GM13977 (cell line): ENCODE measurements at regions not wholly inside any gene's neighbourhood (a gene's known extent, or its start where the extent isn't known, plus 50 kb on each side); places are given as distances from the start of the nearest gene placed in this dataset.

Source experiments
- DNase-seq: peaks from one replicate; pipeline ENCODE4 v3.0.0; 2012; ENCODE audit warnings: low spot score
- CTCF ChIP-seq: IDR thresholded peaks from 2 replicates; pipeline ENCODE4 v1.5.1; 2012; ENCODE audit warnings: mild to moderate bottlenecking, control low read depth; ENCODE audit not compliant: insufficient read depth; ENCODE audit errors: extremely low read depth, missing control alignments
- in situ Hi-C: fragments of 300-500 bp; cut with MboI; formaldehyde crosslinking; loops from one replicate; pipeline ENCODE4 v1.12.0; 2022; ENCODE audit warnings: low sequenced_read_pairs, low pct_unique_long_range_greater_than_20kb, mixed read lengths, inconsistent platforms; ENCODE audit not compliant: unreplicated experiment

DNA sequence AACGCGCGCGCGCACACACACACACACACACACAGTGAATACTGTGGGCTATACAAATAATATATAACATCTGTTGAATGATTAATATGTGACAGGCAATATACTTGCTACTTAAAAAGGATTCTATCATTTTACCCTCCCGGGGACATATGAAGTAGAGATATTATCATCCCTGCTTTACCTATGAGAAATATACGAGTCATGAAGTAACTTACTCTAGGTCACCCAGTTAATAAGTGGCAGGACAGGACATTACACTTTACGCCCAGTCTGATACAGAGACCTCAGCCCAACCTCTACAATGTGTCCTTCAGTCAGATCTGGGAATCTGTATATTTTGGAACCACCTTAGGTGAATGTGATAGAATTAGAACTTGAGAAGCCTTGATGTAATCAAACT is 55.4 kb downstream of the CCDC54 start:
- in situ Hi-C loops, result no loop called here

GRCh38 chr3:107436029-107436428 is 58.8 kb downstream of the CCDC54 start:
- TF ChIP-seq CTCF, result no peak
- in situ Hi-C loops, result no loop called here
- no peak for DNase-seq

More for the DNA sequence above, 55.4 kb downstream of the CCDC54 start:
- no peak for DNase-seq
- no peak for TF ChIP-seq CTCF

- in situ Hi-C loops, result no loop called here
- no peak for TF ChIP-seq CTCF
- no peak for DNase-seq
These were observed 61.4 kb downstream of the CCDC54 start for GRCh38 chr3:107438671-107439070.

- no peak for DNase-seq
- in situ Hi-C loops, result no loop called here
- no peak for TF ChIP-seq CTCF
These were observed 64.4 kb downstream of the CCDC54 start for GRCh38 chr3:107441617-107442016.

GRCh38 chr3:107443461-107443860 is 66.2 kb downstream of the CCDC54 start:
- DNase-seq, result no peak
- TF ChIP-seq CTCF, result no peak
- in situ Hi-C loops, result no loop called here

GRCh38 chr3:107446706-107447105 is 69.5 kb downstream of the CCDC54 start:
- in situ Hi-C loops, result no loop called here
- no peak for DNase-seq
- TF ChIP-seq CTCF, result no peak
